ENCODE measurements at regions not wholly inside any gene's neighbourhood (a gene's known extent, or its start where the extent isn't known, plus 50 kb on each side); places are given as distances from the start of the nearest gene placed in this dataset.

- CTCF ChIA-PET, result interaction anchor here (1.0 to 1.1 kb wide), 3 partner anchors 14 to 230 kb away, joined by 3 read pairs; no protein-coding TSS in a partner anchor
- no peaks in the 10 kb centered on the region for H3K36me3 ChIP-seq (replicated peaks in 1 of 2; ENCODE audit: control insufficient read depth in 1 of 2, insufficient read depth in 2 of 2, low read length in 1 of 2)
- H3K9me3 ChIP-seq, result no peaks in the 10 kb centered on the region
- H3K4me2 ChIP-seq, result no peak overlapping the region
- DNase-seq, result peak; percentile 64
- no peak overlapping the region for H3K4me3 ChIP-seq (ENCODE audit: low read depth in 2 of 2, low read length in 1 of 2)
- peaks cover 0 to 17% of the 10 kb centered on the region in 2 experiments; a peak in 1 of 4 replicates for H3K4me1 ChIP-seq (ENCODE audit: control insufficient read depth in 1 of 2, insufficient read depth in 2 of 2, low read depth in 1 of 2, low read length in 1 of 2)
- TF ChIP-seq MXI1 (IDR thresholded peaks at IDR 0.05; ENCODE audit: low read depth, low read length) (0 out of 2 replicates have a peak, but pooled peaks have one; percentile 18), RAD21 (IDR thresholded peaks at IDR 0.05; ENCODE audit: low read length) (peak; percentile 55), TAF1 (IDR thresholded peaks at IDR 0.05; ENCODE audit: borderline replicate concordance, low read depth, low read length) (no peak)
- H3K27me3 ChIP-seq (ENCODE audit: insufficient read depth), result no peaks in the 10 kb centered on the region
- no peak overlapping the region for H3K9ac ChIP-seq
- H3K27ac ChIP-seq (ENCODE audit: low read depth in 2 of 2, low read length in 1 of 2), result peak overlapping the region in 1 of 2 experiments; percentile 22; a peak in 1 of 4 replicates
- H3F3A ChIP-seq (replicated peaks; ENCODE audit: insufficient read depth), result no peaks in the 10 kb centered on the region
- H4K20me1 ChIP-seq (ENCODE audit: insufficient read depth), result no peaks in the 10 kb centered on the region
- POLR2A ChIA-PET, result no interaction called here
- H3K79me2 ChIP-seq (ENCODE audit: insufficient read depth), result no peaks in the 10 kb centered on the region
- no peaks in the 10 kb centered on the region for H3K9me2 ChIP-seq
- no peak overlapping the region for H2AFZ ChIP-seq (ENCODE audit: low read depth)
- WGBS (ENCODE audit: low lambda C conversion rate), result 18% methylated on average over 3 of the region's 4 CpGs
Measured at GRCh38 chr1:229884765-229885164, 182.3 kb upstream of the GALNT2 start.

GRCh38 chr1:229885568-229886495 is 181.2 kb upstream of the GALNT2 start:
- Histone ChIP-seq H3K27ac (ENCODE audit: low read depth in 2 of 2, low read length in 1 of 2) (peak overlapping the region in 1 of 2 experiments; percentile 3; a peak in 1 of 4 replicates), H2AFZ (ENCODE audit: low read depth) (no peak overlapping the region), H3F3A (replicated peaks; ENCODE audit: insufficient read depth) (no peaks in the 10 kb centered on the region), H3K27me3 (ENCODE audit: insufficient read depth) (no peaks in the 10 kb centered on the region), H3K4me1 (ENCODE audit: control insufficient read depth in 1 of 2, insufficient read depth in 2 of 2, low read depth in 1 of 2, low read length in 1 of 2) (peaks cover 0 to 17% of the 10 kb centered on the region in 2 experiments; a peak in 1 of 4 replicates), H3K9me2 (no peaks in the 10 kb centered on the region), H3K36me3 (replicated peaks in 1 of 2; ENCODE audit: control insufficient read depth in 1 of 2, insufficient read depth in 2 of 2, low read length in 1 of 2) (no peaks in the 10 kb centered on the region), H4K20me1 (ENCODE audit: insufficient read depth) (no peaks in the 10 kb centered on the region), H3K79me2 (ENCODE audit: insufficient read depth) (no peaks in the 10 kb centered on the region), H3K9ac (no peak overlapping the region), H3K4me3 (ENCODE audit: low read depth in 2 of 2, low read length in 1 of 2) (no peak overlapping the region), H3K9me3 (no peaks in the 10 kb centered on the region), H3K4me2 (no peak overlapping the region)
- POLR2A ChIA-PET, result no interaction called here
- CTCF ChIA-PET, result no interaction called here
- WGBS (ENCODE audit: low lambda C conversion rate), result 48% methylated on average over 12 of the region's 12 CpGs
- TF ChIP-seq CTCF (IDR thresholded peaks at IDR 0.05), result no peak
- TF ChIP-seq YY1 (IDR thresholded peaks at IDR 0.05; ENCODE audit: low read depth), result no peak
- TF ChIP-seq GATA2 (CRISPR knock-in tag; IDR thresholded peaks at IDR 0.05), result no peak
- no peak for TF ChIP-seq ELF1 (IDR thresholded peaks at IDR 0.05)
- TF ChIP-seq GABPA (IDR thresholded peaks at IDR 0.05; ENCODE audit: low read depth), result no peak
- no peak for TF ChIP-seq EP300 (IDR thresholded peaks at IDR 0.05; ENCODE audit: borderline replicate concordance in 1 of 2, low read depth in 1 of 2, low read length in 1 of 2)
- no peak for TF ChIP-seq TAF1 (IDR thresholded peaks at IDR 0.05; ENCODE audit: borderline replicate concordance, low read depth, low read length)
- no peak for TF ChIP-seq JUND (IDR thresholded peaks at IDR 0.05)
- TF ChIP-seq MAX (IDR thresholded peaks at IDR 0.05; ENCODE audit: low read depth), result no peak
- no peak for DNase-seq

Measured in SK-N-SH (cell line).